IPS-NIHi7 (cell line): ENCODE measurements at regions not wholly inside any gene's neighbourhood (a gene's known extent, or its start where the extent isn't known, plus 50 kb on each side); places are given as distances from the start of the nearest gene placed in this dataset.
"Not testable (repeated sequence)": the region's sequence is repeated elsewhere in the genome, so short reads cannot be mapped to it uniquely, and the experiment has no call there.

ENCODE experiments used
- DNase-seq: peaks from one replicate; pipeline ENCODE4 v3.0.0; 2012; ENCODE audit warnings: mixed read lengths; ENCODE audit errors: extremely low spot score

DNA sequence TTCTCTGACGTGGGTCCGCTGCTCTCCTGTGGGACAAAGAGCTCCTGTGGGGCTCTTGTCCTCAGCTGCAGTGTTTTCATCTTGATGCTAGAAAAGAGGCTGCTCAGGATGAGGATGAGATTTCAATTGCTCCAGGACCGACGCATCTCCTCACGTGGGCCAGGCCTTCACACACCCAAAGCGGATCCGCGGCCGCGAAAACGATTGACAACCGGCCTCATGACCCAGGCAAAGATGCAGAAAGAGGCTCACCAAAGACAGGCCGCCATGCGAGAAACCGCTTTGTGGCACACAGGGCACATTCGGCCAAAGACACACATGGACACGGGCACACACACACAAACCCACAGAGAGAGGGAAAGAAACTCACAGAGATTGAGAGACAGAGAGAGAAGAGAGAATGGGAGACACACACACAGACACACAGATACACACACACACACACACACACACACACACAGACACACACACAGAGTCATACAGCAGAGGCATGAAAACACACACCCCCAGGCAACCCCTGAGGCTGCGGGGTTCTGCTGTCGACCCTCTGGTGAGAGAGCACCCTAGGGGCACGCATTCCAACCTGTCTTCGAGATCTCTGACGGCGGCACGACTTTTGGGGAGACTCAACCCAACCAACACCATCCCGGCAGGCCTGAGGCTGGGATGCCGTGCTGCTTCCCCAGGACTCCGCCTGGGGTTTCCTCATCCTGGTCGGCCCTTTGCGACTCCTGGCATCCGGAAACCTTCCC lies 168.5 kb upstream of the ZNF337 start:
- DNase-seq: not testable (repeated sequence)

GRCh38 chr20:25864326-25864962 lies 167.8 kb upstream of the ZNF337 start:
- no peak for DNase-seq

DNA sequence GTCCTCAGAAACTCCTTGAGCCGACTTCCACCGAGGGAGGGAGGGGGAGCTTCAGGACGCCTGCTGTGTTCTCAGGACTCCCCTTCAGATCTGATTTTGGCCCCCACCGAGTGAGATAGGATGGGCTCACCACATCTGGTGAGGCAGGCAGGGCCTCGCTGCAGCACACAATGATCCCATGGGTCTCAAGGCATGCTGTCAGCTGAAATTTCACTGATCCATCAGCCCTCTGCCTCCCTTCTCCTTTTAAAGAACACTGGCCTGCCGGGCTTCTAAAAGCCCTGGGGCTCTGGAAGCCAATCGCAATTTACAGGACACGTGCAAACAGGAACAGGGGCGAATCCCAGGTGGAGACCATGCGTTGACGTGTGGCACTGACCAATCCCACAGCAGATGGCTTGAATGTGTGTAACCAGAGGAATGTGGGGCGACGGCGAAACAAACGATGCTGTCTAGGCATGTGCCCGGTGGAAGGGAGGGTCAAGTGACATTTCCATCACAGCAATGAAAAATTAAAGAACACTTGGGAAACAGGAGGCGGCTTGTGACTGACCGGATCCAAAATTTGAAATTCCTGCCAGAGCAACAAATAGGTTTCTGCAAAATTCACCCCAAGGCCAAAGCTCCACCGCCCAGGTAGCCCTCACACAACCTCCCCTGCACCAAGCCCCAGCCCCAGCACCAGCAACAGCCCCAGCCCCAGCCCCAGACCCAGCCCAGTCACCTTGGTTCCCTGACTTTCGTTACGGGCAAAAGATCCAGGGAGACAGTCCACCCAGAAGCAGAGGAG lies 167.1 kb upstream of the ZNF337 start:
- DNase-seq: no peak

- DNase-seq: peak; percentile 38
Measured at GRCh38 chr20:25862967-25863530, 166.4 kb upstream of the ZNF337 start.

GRCh38 chr20:25860531-25861150 lies 164.0 kb upstream of the ZNF337 start:
- no peak for DNase-seq

- no peak for DNase-seq
Measured at GRCh38 chr20:25859649-25860530, 163.2 kb upstream of the ZNF337 start.

GRCh38 chr20:25858495-25859425 lies 162.1 kb upstream of the ZNF337 start:
- no peak for DNase-seq

- not testable (repeated sequence) for DNase-seq
Measured at GRCh38 chr20:25857091-25857788, 160.6 kb upstream of the ZNF337 start.

DNA sequence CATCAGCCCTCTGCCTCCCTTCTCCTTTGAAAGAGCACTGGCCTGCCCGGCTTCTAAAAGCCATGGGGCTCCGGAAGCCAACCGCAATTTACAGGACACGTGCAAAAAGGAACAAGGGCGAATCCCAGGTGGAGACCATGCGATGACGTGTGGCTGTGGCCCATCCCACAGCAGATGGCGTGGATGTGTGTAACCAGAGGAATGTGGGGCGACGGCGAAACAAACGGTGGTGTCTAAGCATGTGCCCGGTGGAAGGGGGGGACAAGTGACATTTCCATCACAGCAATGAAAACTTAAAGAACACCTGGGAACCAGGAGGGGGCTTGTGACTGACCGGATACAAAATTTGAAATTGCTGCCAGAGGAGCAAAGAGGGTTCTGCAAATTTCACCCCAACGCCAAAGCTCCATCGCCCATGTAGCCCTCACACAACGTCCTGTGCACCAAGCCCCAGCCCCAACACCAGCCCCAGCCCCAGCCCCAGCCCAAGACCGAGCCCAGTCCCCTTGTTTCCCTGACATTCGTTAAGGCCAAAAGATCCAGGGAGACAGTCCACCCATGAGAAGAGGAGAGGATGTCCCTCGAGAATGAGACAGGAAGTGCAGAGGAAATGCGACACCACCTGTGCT lies 159.7 kb upstream of the ZNF337 start:
- DNase-seq: no peak

- not testable (repeated sequence) for DNase-seq
Measured at GRCh38 chr20:25855451-25856156, 159.0 kb upstream of the ZNF337 start.

DNA sequence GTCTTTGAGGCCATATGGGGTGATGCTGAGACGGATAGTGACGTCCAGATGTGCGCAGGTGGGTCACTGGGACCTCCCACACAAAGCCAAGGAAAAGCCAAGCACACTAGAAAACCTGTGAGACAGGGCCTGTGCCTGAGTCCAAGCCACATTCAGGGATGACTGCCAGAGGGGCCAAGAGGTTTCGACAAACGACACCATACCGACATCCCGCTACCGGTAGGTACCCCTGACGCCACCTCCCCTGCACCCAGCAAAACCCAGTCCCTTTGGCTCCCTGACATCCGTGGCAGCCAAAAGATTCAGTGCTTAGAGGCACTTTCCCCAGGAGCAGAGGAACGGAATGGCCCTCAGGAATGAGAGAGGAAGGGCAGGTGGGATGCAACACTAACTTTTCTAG lies 158.0 kb upstream of the ZNF337 start:
- DNase-seq: not testable (repeated sequence)

DNA sequence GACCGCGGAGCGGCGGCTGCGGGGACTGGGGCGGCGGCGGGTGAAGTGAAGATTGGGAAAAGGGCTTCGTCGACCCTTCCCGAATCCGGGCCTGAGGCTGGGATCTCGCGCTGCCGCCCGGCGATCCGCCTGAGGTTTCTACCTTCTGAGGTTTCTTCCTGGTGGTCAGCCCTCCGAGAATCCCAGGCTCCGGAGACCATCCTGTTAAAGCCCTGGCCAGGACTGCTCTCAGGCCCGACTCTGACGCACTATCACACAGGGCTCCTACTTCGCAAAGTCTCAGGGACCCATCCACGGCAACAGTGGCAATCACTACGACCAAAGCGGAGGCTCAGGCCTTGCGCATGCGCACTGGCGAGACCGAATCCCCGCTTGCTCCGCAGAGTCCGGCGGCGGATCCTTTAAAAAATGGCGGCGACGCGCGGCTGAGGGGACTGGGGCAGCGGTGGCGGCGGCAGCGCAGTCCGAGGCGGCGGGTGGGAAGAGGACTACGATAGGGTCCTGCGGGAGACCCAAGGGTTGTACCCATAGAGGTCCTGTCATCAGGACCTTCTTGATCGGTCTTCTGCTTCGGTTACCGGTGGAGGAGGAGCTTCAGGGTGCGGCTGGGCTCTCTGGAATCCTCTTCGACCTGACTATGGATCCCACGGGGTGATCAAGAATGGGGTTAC lies 157.2 kb upstream of the ZNF337 start:
- not testable (repeated sequence) for DNase-seq

GRCh38 chr20:25852968-25853717 lies 156.5 kb upstream of the ZNF337 start:
- not testable (repeated sequence) for DNase-seq

DNA sequence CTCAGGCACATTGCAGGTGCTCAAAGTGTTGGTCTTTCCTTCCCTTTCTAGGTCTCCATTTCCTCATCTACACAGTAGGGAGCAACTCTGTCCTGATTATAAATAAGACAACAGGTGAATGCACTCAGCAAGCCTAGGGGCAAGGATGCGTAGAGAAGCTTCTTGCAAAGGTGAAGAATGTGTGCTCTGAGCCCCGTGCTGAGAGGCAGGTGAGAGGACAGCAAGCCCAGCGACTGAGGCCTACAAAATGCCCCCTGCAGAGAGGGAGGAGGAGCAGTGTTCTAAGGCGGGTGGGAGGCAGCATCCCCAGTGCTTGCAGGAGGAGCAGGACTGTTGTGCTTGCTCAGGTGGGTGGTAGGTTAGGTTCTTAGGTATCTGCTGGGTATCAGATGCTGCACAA lies 153.5 kb upstream of the ZNF337 start:
- DNase-seq: not testable (repeated sequence)

DNA sequence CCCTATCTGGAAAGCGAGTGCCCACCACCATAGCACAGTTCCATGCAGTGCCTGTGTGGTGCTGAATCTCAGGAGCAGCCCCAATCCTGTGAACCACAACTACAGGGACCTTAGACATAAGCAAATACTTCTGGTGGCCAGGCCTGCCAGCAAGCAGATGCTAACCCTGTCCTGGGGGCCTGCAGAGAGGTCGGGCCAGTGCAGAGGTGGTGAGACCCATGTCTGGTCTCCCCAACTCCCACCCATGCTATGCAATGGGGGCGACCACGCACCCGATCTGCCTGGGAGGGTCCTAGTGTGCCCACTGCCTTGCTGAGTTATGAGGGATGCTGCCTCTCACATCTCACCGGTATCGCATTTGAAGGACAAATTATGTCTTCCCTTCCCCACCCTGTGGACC lies 151.6 kb upstream of the ZNF337 start:
- DNase-seq: no peak

GRCh38 chr20:25844640-25845039 lies 148.0 kb upstream of the ZNF337 start:
- DNase-seq: not testable (repeated sequence)

GRCh38 chr20:25813511-25813910 lies 116.9 kb upstream of the ZNF337 start:
- not testable (repeated sequence) for DNase-seq
